GDM1 (cell line): ENCODE measurements at regions not wholly inside any gene's neighbourhood (a gene's known extent, or its start where the extent isn't known, plus 50 kb on each side); places are given as distances from the start of the nearest gene placed in this dataset.

Source experiments
- DNase-seq: peaks from one replicate; lab custom pipeline; 2025; lab: John Stamatoyannopoulos, UW

DNA sequence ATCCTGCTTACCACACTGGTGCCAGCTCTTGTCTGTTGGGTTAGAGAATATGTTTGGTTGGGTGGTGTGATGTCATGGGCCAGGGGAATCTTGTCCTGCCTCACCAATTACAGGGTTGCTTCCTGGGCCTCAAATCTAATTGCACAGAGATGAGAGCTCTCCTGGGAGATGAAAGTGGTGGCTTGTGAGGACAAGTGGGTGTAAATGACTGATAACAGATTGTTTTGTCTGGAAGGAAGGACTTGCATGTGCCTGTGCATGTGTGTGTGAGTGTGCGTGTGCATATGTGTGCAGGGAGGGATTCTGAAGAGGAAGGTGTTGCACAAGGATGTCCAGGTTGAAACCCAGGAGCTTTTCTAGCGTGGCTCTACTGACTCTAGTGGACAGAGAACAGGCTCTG, 271.9 kb downstream of the LOXHD1 start:
- DNase-seq, result no peak

DNA sequence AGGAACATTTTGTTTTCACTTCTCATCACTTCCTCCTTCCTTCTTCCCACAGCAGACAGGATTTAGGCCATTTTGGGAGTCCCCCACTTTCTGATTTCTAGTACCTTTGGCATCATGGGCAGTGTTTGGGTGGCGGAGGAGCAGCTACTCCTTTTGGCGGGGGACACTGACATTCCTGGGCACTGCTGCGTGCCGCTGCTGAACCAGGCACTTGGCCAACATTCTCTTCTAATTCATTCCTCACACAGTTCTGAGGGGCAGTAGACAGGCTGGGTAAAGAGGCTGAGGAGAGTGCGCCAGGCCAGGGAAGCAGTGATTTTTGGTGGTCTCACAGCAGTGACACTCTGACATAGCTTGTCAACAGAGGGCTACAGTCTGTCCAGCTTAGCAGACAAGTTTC, 270.2 kb downstream of the LOXHD1 start:
- no peak for DNase-seq

DNA sequence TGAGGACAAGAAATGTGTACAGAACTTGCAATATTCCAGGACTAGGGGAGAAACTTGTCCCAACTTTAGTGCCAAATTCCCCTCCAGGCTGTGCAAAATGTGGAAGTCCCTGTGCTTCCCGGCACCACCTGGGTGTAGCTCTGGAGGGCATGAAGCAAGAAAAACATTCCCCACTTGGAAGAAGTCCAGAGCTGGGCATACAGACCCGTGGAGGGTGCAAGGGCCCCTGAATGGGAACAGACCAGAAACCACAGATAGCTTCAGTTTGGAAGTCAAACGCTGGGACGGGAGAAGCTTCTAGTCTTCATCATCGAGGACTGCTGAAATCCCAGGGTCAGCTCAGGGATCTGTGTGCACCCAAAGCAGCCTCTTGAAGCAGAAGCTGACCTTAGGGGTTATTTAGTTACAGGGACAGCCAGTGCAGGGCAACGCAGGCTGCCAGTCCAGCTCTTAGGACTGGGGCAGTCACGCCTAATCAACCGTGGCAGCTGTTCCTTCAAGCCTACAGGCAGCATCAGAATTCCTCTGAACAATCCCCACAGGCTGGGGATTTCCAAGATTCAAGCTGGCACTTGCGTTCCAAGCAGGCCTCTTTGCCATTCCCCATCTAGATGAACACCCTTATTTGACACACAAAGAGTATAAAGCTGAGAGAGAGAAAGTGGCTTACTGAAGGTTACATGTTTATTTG, 269.4 kb downstream of the LOXHD1 start:
- DNase-seq, result no peak

DNA sequence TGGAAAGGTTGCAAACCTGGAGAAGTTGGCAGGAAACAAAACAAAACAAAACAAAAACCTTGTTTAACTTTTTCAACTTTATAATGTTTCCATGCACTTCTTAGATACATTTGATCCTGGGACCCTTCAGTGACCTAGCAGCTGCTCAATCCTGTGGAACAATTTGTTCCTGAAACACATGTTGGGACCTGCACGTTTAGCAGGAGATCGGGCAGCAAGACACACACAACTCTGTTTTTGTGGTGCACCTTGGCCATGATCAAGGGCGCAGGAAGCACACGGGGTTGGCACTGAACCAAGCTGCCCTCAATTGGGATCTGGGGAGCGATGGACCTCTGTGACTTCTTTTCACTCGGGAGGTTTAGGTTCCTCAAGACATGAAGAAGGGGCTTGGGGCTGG, 268.7 kb downstream of the LOXHD1 start:
- DNase-seq, result no peak

DNA sequence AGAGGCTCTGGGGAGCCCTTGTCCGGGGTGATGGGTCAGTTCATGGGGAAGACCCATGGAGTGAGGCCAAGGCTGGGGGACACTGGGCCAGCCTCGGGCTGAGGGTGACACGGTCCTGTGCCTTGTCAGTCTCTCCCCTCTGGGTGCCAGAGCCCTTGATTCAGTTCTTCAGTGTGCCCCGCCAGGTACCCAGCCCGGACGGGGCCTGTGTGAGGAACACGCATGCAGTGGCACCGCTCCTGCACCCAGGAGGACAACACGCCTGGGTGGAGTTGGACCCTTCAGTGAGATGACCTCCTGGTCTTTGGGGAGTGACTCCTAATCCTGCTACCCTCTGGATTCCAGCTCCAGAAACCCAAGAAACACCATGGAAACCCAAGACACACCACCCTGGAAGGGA, 264.4 kb downstream of the LOXHD1 start:
- DNase-seq, result no peak

GRCh38 chr18:46393230-46393629, 263.8 kb downstream of the LOXHD1 start:
- no peak for DNase-seq

GRCh38 chr18:46393961-46394360, 263.1 kb downstream of the LOXHD1 start:
- DNase-seq, result no peak

GRCh38 chr18:46395795-46396194, 261.2 kb downstream of the LOXHD1 start:
- no peak for DNase-seq

GRCh38 chr18:46397174-46397573, 259.8 kb downstream of the LOXHD1 start:
- no peak for DNase-seq

DNA sequence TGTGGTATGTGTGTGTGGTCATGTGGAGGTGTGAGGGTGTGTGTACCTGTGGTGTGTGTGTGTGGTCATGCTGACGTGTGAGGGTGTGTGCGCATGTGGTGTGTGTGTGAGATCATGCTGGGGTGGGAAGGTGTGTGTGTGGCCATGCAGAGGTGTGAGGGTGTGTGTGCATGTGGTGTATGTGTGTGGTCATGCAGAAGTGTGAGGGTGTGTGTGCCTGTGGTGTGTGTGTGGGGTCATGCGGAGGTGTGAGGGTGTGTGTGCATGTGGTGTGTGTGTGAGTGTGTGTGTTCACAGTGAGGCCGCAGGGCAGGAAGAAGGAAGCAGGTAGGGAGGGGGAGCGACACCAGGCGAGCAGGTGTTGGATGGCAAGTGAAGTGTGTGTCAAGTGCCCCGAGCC, 259.0 kb downstream of the LOXHD1 start:
- no peak for DNase-seq

DNA sequence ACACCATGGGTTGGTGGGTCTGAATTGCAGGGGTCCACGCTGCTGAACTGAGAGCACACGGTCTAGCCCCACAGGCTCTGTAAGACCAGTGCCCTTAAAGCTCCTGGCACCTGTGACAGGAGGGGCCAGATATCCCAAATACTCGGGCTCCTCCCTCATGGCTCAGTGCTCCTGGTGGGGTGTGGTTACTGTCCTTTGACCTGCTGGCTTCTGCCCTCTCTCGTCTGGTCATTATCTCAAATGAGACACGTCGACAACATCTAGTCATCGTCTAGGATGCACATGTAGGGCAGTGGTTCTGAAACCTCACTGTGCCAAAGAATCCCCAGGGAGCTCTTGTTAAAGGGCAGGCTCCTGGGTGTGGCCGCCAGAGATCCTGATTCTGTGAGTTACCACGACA, 258.4 kb downstream of the LOXHD1 start:
- no peak for DNase-seq

- DNase-seq, result no peak
Measured at GRCh38 chr18:46399303-46399702, 257.7 kb downstream of the LOXHD1 start.

- DNase-seq, result no peak
Measured at GRCh38 chr18:46400449-46400848, 256.6 kb downstream of the LOXHD1 start.

- DNase-seq, result no peak
Measured at GRCh38 chr18:46401486-46402070, 255.4 kb downstream of the LOXHD1 start.

- DNase-seq, result no peak
Measured at GRCh38 chr18:46402396-46402795, 254.6 kb downstream of the LOXHD1 start.

GRCh38 chr18:46402945-46403344, 254.1 kb downstream of the LOXHD1 start:
- no peak for DNase-seq

GRCh38 chr18:46405832-46406538, 251.0 kb downstream of the LOXHD1 start:
- no peak for DNase-seq

GRCh38 chr18:46406539-46406932, 250.5 kb downstream of the LOXHD1 start:
- DNase-seq, result no peak

DNA sequence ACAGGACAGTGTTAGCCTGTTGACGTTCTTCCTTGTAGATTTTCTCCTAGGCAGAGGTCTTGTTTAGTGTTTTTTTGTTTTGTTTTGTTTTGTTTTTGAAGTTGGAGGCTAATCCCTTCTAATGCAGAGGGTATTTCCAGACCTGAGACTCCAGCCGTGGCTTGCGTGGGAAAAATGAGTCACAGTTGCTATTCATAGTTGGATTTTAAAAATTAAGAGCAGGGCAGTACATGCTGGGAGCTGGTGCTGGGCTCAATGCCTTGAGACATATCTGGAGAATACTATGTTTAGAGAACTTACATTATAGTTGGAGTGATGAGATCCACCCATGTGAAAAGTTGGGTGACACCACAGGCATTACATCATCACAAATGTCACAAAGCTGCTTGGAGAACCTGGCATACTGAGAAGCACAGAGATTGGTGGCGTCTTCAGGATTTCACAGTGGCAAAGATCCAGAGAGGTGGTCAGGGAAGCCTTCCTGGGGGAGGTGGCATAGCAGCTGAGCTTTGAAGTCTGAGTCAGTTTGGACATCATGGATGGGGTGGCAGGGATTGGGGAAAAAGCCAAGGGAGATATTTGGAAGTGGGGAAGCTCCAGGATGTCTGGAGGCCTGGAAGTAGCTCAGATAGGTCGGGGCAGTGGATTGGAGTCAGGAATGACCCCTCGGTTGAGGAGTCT, 249.4 kb downstream of the LOXHD1 start:
- no peak for DNase-seq

- no peak for DNase-seq
Measured at GRCh38 chr18:46408334-46408987, 248.6 kb downstream of the LOXHD1 start.

GRCh38 chr18:46411191-46411828, 245.7 kb downstream of the LOXHD1 start:
- no peak for DNase-seq
